GM06990 (cell line): ENCODE measurements at regions not wholly inside any gene's neighbourhood (a gene's known extent, or its start where the extent isn't known, plus 50 kb on each side); places are given as distances from the start of the nearest gene placed in this dataset.

ENCODE experiments used
- DNase-seq: peaks from one replicate; pipeline ENCODE4 v3.0.0-alpha.2; 2011; ENCODE audit not compliant: insufficient read length; ENCODE audit errors: extremely low read depth
- H3K27me3 ChIP-seq: replicated peaks from 2 replicates; pipeline ENCODE4 v1.6.0; 2011; ENCODE audit warnings: low read length; ENCODE audit not compliant: control insufficient read depth, insufficient read depth
- H3K36me3 ChIP-seq: 2 replicates; pipeline ENCODE4 v1.5.1; 2011; ENCODE audit warnings: low read length; ENCODE audit not compliant: control insufficient read depth, insufficient read depth
- H3K4me3 ChIP-seq: replicated peaks from 2 replicates; pipeline ENCODE4 v1.5.1; 2011; ENCODE audit warnings: low read depth, mild to moderate bottlenecking, control low read depth, low read length
- CTCF ChIP-seq: IDR thresholded peaks from 2 replicates; pipeline ENCODE4 v1.5.1; 2011; ENCODE audit warnings: low read length, control low read depth, mild to moderate bottlenecking, inconsistent platforms; ENCODE audit not compliant: insufficient read depth, poor library complexity, severe bottlenecking

GRCh38 chr6:144883915-144884314, 598.8 kb downstream of the UTRN start:
- Histone ChIP-seq H3K4me3 (no peak overlapping the region), H3K27me3 (no peaks in the 10 kb centered on the region; the same call in none of the 2 replicates), H3K36me3 (no peaks in the 10 kb centered on the region)
- no peak for DNase-seq
- TF ChIP-seq CTCF: no peak

- TF ChIP-seq CTCF: no peak
- Histone ChIP-seq H3K4me3 (no peak overlapping the region), H3K27me3 (no peaks in the 10 kb centered on the region; the same call in none of the 2 replicates), H3K36me3 (no peaks in the 10 kb centered on the region)
- DNase-seq: no peak
These were observed 600.7 kb downstream of the UTRN start for GRCh38 chr6:144885817-144886216.

- H3K4me3 ChIP-seq: no peak overlapping the region
- TF ChIP-seq CTCF: no peak
- no peaks in the 10 kb centered on the region for H3K36me3 ChIP-seq
- no peaks in the 10 kb centered on the region; the same call in none of the 2 replicates for H3K27me3 ChIP-seq
- DNase-seq: no peak
These were observed 601.5 kb downstream of the UTRN start for GRCh38 chr6:144886682-144887081.

GRCh38 chr6:144888621-144889020, 603.5 kb downstream of the UTRN start:
- no peak for TF ChIP-seq CTCF
- no peak overlapping the region for H3K4me3 ChIP-seq
- no peaks in the 10 kb centered on the region for H3K36me3 ChIP-seq
- DNase-seq: no peak
- H3K27me3 ChIP-seq: no peaks in the 10 kb centered on the region; the same call in none of the 2 replicates

GRCh38 chr6:144893680-144894151, 608.6 kb downstream of the UTRN start:
- TF ChIP-seq CTCF: no peak

GRCh38 chr6:144894240-144894639, 609.1 kb downstream of the UTRN start:
- no peak for TF ChIP-seq CTCF
- H3K36me3 ChIP-seq: no peaks in the 10 kb centered on the region
- H3K4me3 ChIP-seq: no peak overlapping the region
- no peak for DNase-seq
- H3K27me3 ChIP-seq: no peaks in the 10 kb centered on the region

More at GRCh38 chr6:144893680-144894151, 608.6 kb downstream of the UTRN start:
- Histone ChIP-seq H3K36me3 (no peaks in the 10 kb centered on the region), H3K4me3 (no peak overlapping the region), H3K27me3 (no peaks in the 10 kb centered on the region)
- no peak for DNase-seq
